ENCODE measurements at regions not wholly inside any gene's neighbourhood (a gene's known extent, or its start where the extent isn't known, plus 50 kb on each side); places are given as distances from the start of the nearest gene placed in this dataset.
"Not testable (repeated sequence)": the region's sequence is repeated elsewhere in the genome, so short reads cannot be mapped to it uniquely, and the experiment has no call there.

GRCh38 chr15:20473465-20473864 lies 68.1 kb downstream of the GOLGA6L6 start:
- not testable (repeated sequence) for TF ChIP-seq YY1 (IDR thresholded peaks at IDR 0.05; ENCODE audit: insufficient read depth, insufficient read length); ZNF274 (IDR thresholded peaks at IDR 0.05; ENCODE audit: low read depth, low read length)
